GM12878 (cell line): ENCODE measurements at regions not wholly inside any gene's neighbourhood (a gene's known extent, or its start where the extent isn't known, plus 50 kb on each side); places are given as distances from the start of the nearest gene placed in this dataset.
A peak's percentile ranks its signal among the peaks of the same experiment; 100 is the strongest.

ENCODE experiments used
- ATAC-seq: fragments of 200-7000 bp; cut with Tn5 transposase; 3 replicates; pipeline ENCODE4 v1.9.1; 2020; ENCODE audit warnings: mild to moderate bottlenecking, moderate library complexity
- BruUV-seq: library from RNA; stranded (reverse); fragments of 400-500 nt; replicated peaks from 2 replicates; lab custom pipeline; 2021; lab: Mats Ljungman, UMichigan
- CTCF ChIA-PET: fragments of 300-600 bp; sonication (Branson Sonifier 250); formaldehyde crosslinking; extraction: SDS; loops from one replicate; lab custom pipeline; 2021; ENCODE audit warnings: inconsistent platforms; lab: Yijun Ruan, JAX
- POLR2A ChIA-PET: fragments of 350-600 bp; formaldehyde crosslinking; extraction: SDS; loops from one replicate; lab custom pipeline; 2021; ENCODE audit warnings: inconsistent platforms; lab: Charles Lee
- RAD21 ChIA-PET: fragments of 300-600 bp; sonication (Branson Sonifier 250); formaldehyde crosslinking; loops from one replicate; lab custom pipeline; 2023; ENCODE audit warnings: antibody characterized with exemption; ENCODE audit not compliant: unreplicated experiment; lab: Charles Lee
- SMC1A ChIA-PET: fragments of 300-600 bp; sonication (Branson Sonifier 250); formaldehyde crosslinking; loops from one replicate; lab custom pipeline; 2023; ENCODE audit not compliant: unreplicated experiment, uncharacterized antibody; lab: Charles Lee
- DNase-seq: peaks from one replicate; pipeline ENCODE4 v3.0.0-alpha.2; 2011; ENCODE audit warnings: low read depth, low spot score
- FAIRE-seq: peaks from 3 replicates; lab custom pipeline; 2011; peaks lifted over from hg19 to GRCh38; lab: Jason Lieb, UNC
- H2AFZ ChIP-seq: 2 replicates; pipeline ENCODE4 v1.6.0; 2011; ENCODE audit warnings: low read depth, low read length, control low read depth; ENCODE audit not compliant: control insufficient read depth
- H3K27ac ChIP-seq: 2 replicates; pipeline ENCODE4 v1.5.1; 2011; ENCODE audit warnings: control low read depth; ENCODE audit not compliant: control insufficient read depth, insufficient read depth
- H3K27me3 ChIP-seq, 2 experiments: replicated peaks in 1 of 2; 2 replicates each; pipeline versions ENCODE4 v1.6.0 to v1.6.1; 2011; ENCODE audit warnings: low read length in 1 of 2; ENCODE audit not compliant: control insufficient read depth in 2 of 2, insufficient read depth in 2 of 2
- H3K36me3 ChIP-seq, 2 experiments: 2 replicates each; pipeline ENCODE4 v1.5.1; 2011; ENCODE audit warnings: low read length in 1 of 2; ENCODE audit not compliant: control insufficient read depth in 2 of 2, insufficient read depth in 2 of 2
- H3K4me1 ChIP-seq: 2 replicates; pipeline ENCODE4 v1.6.1; 2011; ENCODE audit warnings: mild to moderate bottlenecking, low read length, moderate library complexity, mixed read lengths; ENCODE audit not compliant: control insufficient read depth, insufficient read depth
- H3K4me2 ChIP-seq: 2 replicates; pipeline ENCODE4 v1.6.0; 2011; ENCODE audit warnings: control low read depth; ENCODE audit not compliant: control insufficient read depth, insufficient read depth
- H3K4me3 ChIP-seq: fragments of 200-600 bp; sonication (generic); 2 replicates; pipeline ENCODE4 v1.5.1; 2016
- H3K79me2 ChIP-seq: 2 replicates; pipeline ENCODE4 v1.6.0; 2011; ENCODE audit warnings: low read length; ENCODE audit not compliant: control insufficient read depth, insufficient read depth
- H3K9ac ChIP-seq: 2 replicates; pipeline ENCODE4 v1.8.0; 2011; ENCODE audit warnings: low read length, control low read depth, mixed read lengths; ENCODE audit not compliant: control insufficient read depth, insufficient read depth
- H3K9me3 ChIP-seq: replicated peaks from 3 replicates; pipeline ENCODE4 v1.5.1; 2011; ENCODE audit warnings: mild to moderate bottlenecking, low read length; ENCODE audit not compliant: control insufficient read depth, insufficient read depth
- H4K20me1 ChIP-seq: 2 replicates; pipeline ENCODE4 v1.6.0; 2011; ENCODE audit not compliant: control insufficient read depth, insufficient read depth
- ATF2 ChIP-seq: IDR thresholded peaks from 2 replicates; pipeline ENCODE4 v1.6.1; 2012; ENCODE audit warnings: low read length, inconsistent platforms
- IKZF1 ChIP-seq: fragments of 450-650 bp; conservative IDR thresholded peaks from 2 replicates; pipeline ENCODE4 v1.6.1; 2017; ENCODE audit warnings: antibody characterized with exemption, mild to moderate bottlenecking
- RELB ChIP-seq: fragments of 450-650 bp; IDR thresholded peaks from 2 replicates; pipeline ENCODE4 v1.6.1; 2017; ENCODE audit warnings: low read depth, mild to moderate bottlenecking, moderate library complexity
- WGBS: methylation state at CpG from one replicate; pipeline ENCODE4 v1.1.6; 2016; ENCODE audit warnings: low lambda C conversion rate; ENCODE audit not compliant: insufficient replicate concordance, insufficient coverage; ENCODE audit errors: missing lambda C conversion rate; 5-methylcytosine and 5-hydroxymethylcytosine counted together
- in situ Hi-C: fragments of 300-500 bp; cut with MboI; formaldehyde crosslinking; loops from 9 replicates; pipeline ENCODE4 v1.14.3; 2018; ENCODE audit warnings: mixed read lengths
- intact Hi-C: fragments of 100-400 bp; cut with micrococcal nuclease; formaldehyde crosslinking; loops from one replicate; pipeline ENCODE4 v1.14.2; 2022; ENCODE audit not compliant: unreplicated experiment
- TF ChIP-seq, protein P1 (sequence below): fragments of 450-650 bp; IDR thresholded peaks from 2 replicates; pipeline ENCODE4 v1.6.1; 2017; ENCODE audit warnings: mild to moderate bottlenecking

DNA sequence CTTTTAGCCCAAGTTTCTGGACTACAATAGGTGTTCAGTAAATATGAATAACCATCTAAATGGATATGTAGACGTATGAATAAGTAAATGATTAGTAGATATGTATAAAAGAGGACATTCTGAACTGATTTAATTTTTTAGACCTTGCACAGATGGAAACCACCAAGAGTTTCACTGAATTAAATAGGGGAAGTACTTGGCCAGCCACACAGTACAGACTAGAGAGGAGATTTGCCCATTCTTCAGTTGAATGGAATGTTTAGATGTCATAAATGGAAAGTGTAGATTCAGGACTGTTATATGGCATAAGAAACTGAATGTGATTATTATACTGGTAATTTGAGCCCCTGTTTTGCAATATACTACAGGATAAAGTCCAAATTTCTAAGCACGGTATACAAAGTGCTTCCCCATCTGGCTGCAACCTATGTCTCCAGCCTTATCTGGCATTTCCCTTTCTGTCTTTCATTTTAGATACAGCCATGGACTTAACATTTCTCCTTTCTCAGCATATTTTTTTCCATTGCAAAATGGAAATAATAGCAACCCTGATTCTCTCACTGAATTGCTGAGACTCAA, 137.8 kb upstream of the HS3ST1 start:
- no TSS peak for BruUV-seq
- H3K9me3 ChIP-seq = no peaks in the 10 kb centered on the region
- H3K4me1 ChIP-seq = no peaks in the 10 kb centered on the region
- H3K79me2 ChIP-seq = no peaks in the 10 kb centered on the region
- in situ Hi-C loops = no loop called here
- DNase-seq (no peak), ATAC-seq (peak; percentile 92), FAIRE-seq (no peak)
- H3K27ac ChIP-seq = no peak overlapping the region
- H3K27me3 ChIP-seq = no peaks in the 10 kb centered on the region
- H3K36me3 ChIP-seq = no peaks in the 10 kb centered on the region
- POLR2A ChIA-PET = no interaction called here
- intact Hi-C loops = no loop called here
- SMC1A ChIA-PET = no interaction called here
- no peak overlapping the region for H3K4me3 ChIP-seq
- RAD21 ChIA-PET = no interaction called here
- CTCF ChIA-PET = no interaction called here
- H4K20me1 ChIP-seq = no peaks in the 10 kb centered on the region
- no peak overlapping the region for H2AFZ ChIP-seq
- peak; percentile 32; the same call in 1 of the 2 replicates for TF ChIP-seq RELB
- TF ChIP-seq ATF2 = no peak
- TF ChIP-seq, protein P1, sequence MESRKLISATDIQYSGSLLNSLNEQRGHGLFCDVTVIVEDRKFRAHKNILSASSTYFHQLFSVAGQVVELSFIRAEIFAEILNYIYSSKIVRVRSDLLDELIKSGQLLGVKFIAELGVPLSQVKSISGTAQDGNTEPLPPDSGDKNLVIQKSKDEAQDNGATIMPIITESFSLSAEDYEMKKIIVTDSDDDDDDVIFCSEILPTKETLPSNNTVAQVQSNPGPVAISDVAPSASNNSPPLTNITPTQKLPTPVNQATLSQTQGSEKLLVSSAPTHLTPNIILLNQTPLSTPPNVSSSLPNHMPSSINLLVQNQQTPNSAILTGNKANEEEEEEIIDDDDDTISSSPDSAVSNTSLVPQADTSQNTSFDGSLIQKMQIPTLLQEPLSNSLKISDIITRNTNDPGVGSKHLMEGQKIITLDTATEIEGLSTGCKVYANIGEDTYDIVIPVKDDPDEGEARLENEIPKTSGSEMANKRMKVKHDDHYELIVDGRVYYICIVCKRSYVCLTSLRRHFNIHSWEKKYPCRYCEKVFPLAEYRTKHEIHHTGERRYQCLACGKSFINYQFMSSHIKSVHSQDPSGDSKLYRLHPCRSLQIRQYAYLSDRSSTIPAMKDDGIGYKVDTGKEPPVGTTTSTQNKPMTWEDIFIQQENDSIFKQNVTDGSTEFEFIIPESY = no peak
- TF ChIP-seq IKZF1 = peak; percentile 43; the same call in 1 of the 2 replicates
- TF ChIP-seq, all 136 proteins: peak for 2
- 3% methylated on average over 2 of the region's 2 CpGs for WGBS
- Histone ChIP-seq H3K4me2 (no peak overlapping the region), H3K9ac (no peak overlapping the region)
